MM.1S (cell line): ENCODE measurements at regions not wholly inside any gene's neighbourhood (a gene's known extent, or its start where the extent isn't known, plus 50 kb on each side); places are given as distances from the start of the nearest gene placed in this dataset.
"Not testable (repeated sequence)": the region's sequence is repeated elsewhere in the genome, so short reads cannot be mapped to it uniquely, and the experiment has no call there.

ENCODE experiments used
- DNase-seq: peaks from one replicate; pipeline ENCODE4 v3.0.0-alpha.2; 2015
- H2AFZ ChIP-seq: fragments of 300-600 bp; sonication (generic); 2 replicates; pipeline ENCODE4 v1.6.0; 2016; ENCODE audit warnings: antibody characterized with exemption, low read length
- H3F3A ChIP-seq: fragments of 300-600 bp; sonication (generic); 2 replicates; pipeline ENCODE4 v1.6.1; 2016; ENCODE audit warnings: mild to moderate bottlenecking, antibody characterized with exemption, low read length, moderate library complexity, mixed read lengths; ENCODE audit not compliant: insufficient read depth
- H3K27ac ChIP-seq: fragments of 300-600 bp; sonication (generic); 2 replicates; pipeline ENCODE4 v1.5.1; 2016; ENCODE audit warnings: mild to moderate bottlenecking, low read length
- H3K27me3 ChIP-seq: fragments of 300-600 bp; sonication (generic); replicated peaks from 2 replicates; pipeline ENCODE4 v1.6.0; 2016; ENCODE audit warnings: low read length; ENCODE audit not compliant: insufficient read depth
- H3K36me3 ChIP-seq: fragments of 300-600 bp; sonication (generic); replicated peaks from 2 replicates; pipeline ENCODE4 v1.6.1; 2016; ENCODE audit warnings: mild to moderate bottlenecking, low read length, mixed read lengths; ENCODE audit not compliant: insufficient read depth
- H3K4me1 ChIP-seq: fragments of 300-600 bp; sonication (generic); 2 replicates; pipeline ENCODE4 v1.6.1; 2016; ENCODE audit warnings: low read length, mixed read lengths
- H3K4me2 ChIP-seq: fragments of 300-600 bp; sonication (generic); 2 replicates; pipeline ENCODE4 v1.6.0; 2016; ENCODE audit warnings: low read depth, low read length
- H3K4me3 ChIP-seq: fragments of 300-600 bp; sonication (generic); 2 replicates; pipeline ENCODE4 v1.5.1; 2016; ENCODE audit warnings: low read length, mixed read lengths
- H3K79me2 ChIP-seq: fragments of 300-600 bp; sonication (generic); 2 replicates; pipeline ENCODE4 v1.6.1; 2016; ENCODE audit warnings: mixed run types, low read length, mixed read lengths
- H3K9ac ChIP-seq: fragments of 300-600 bp; sonication (generic); 2 replicates; pipeline ENCODE4 v1.6.1; 2016; ENCODE audit warnings: low read length, mixed read lengths
- H3K9me2 ChIP-seq: fragments of 300-600 bp; sonication (generic); replicated peaks from 2 replicates; pipeline ENCODE4 v1.6.1; 2016; ENCODE audit warnings: mild to moderate bottlenecking, low read length, mixed read lengths; ENCODE audit not compliant: insufficient read depth
- H3K9me3 ChIP-seq: fragments of 300-600 bp; sonication (generic); replicated peaks from 2 replicates; pipeline ENCODE4 v1.6.1; 2016; ENCODE audit warnings: mild to moderate bottlenecking, low read length, mixed read lengths; ENCODE audit not compliant: insufficient read depth
- H4K20me1 ChIP-seq: fragments of 300-600 bp; sonication (generic); 2 replicates; pipeline ENCODE4 v1.6.1; 2016; ENCODE audit warnings: mild to moderate bottlenecking, low read length, moderate library complexity, mixed read lengths; ENCODE audit not compliant: insufficient read depth
- EZH2 ChIP-seq: fragments of 300-600 bp; sonication (generic); optimal IDR thresholded peaks from 2 replicates; pipeline ENCODE3; 2017; ENCODE audit warnings: low read depth, mild to moderate bottlenecking, antibody characterized with exemption, low read length, mixed read lengths
- EZH2phosphoT487 ChIP-seq: fragments of 300-600 bp; sonication (generic); IDR thresholded peaks from 2 replicates; pipeline ENCODE4 v1.6.1; 2018; ENCODE audit warnings: antibody characterized with exemption, low read length
- TF ChIP-seq, protein P1 (sequence below): fragments of 300-600 bp; sonication (generic); IDR thresholded peaks from 2 replicates; pipeline ENCODE4 v1.5.1; 2016; ENCODE audit warnings: antibody characterized with exemption, low read length, mixed read lengths

DNA sequence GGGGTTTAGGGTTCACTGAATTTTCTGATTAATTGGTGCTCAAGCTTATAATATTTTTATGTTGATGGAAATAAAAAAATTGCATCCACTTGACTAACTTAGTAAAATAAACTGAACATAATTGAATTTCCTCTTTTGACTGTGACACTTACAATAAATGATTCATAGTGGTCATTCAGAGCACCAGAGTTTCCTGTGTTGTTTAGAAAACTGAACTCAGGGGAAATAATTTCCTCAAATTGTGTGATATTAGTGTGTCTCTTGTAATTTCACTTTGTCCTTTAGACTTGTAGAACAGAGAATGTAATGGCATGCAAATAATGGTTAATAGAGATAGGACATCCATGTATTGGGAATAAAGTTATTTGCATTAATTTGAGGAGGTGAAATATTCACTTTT, 319.7 kb upstream of the MAN1A1 start:
- H3K9me3 ChIP-seq = no peaks in the 10 kb centered on the region
- H3K4me3 ChIP-seq = no peak overlapping the region
- H3K9me2 ChIP-seq = no peaks in the 10 kb centered on the region
- H4K20me1 ChIP-seq = no peaks in the 10 kb centered on the region
- H3K9ac ChIP-seq = no peak overlapping the region
- no peak overlapping the region for H3K27ac ChIP-seq
- DNase-seq = no peak
- H3F3A ChIP-seq = no peaks in the 10 kb centered on the region
- no peaks in the 10 kb centered on the region for H3K36me3 ChIP-seq
- no peaks in the 10 kb centered on the region for H3K27me3 ChIP-seq
- no peaks in the 10 kb centered on the region for H3K79me2 ChIP-seq
- H2AFZ ChIP-seq = no peak overlapping the region
- H3K4me1 ChIP-seq = peaks cover 1% of the 10 kb centered on the region; the same call in 1 of the 2 replicates
- TF ChIP-seq, protein P1, sequence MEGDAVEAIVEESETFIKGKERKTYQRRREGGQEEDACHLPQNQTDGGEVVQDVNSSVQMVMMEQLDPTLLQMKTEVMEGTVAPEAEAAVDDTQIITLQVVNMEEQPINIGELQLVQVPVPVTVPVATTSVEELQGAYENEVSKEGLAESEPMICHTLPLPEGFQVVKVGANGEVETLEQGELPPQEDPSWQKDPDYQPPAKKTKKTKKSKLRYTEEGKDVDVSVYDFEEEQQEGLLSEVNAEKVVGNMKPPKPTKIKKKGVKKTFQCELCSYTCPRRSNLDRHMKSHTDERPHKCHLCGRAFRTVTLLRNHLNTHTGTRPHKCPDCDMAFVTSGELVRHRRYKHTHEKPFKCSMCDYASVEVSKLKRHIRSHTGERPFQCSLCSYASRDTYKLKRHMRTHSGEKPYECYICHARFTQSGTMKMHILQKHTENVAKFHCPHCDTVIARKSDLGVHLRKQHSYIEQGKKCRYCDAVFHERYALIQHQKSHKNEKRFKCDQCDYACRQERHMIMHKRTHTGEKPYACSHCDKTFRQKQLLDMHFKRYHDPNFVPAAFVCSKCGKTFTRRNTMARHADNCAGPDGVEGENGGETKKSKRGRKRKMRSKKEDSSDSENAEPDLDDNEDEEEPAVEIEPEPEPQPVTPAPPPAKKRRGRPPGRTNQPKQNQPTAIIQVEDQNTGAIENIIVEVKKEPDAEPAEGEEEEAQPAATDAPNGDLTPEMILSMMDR = no peak
- no peak for TF ChIP-seq EZH2
- no peak overlapping the region for H3K4me2 ChIP-seq

DNA sequence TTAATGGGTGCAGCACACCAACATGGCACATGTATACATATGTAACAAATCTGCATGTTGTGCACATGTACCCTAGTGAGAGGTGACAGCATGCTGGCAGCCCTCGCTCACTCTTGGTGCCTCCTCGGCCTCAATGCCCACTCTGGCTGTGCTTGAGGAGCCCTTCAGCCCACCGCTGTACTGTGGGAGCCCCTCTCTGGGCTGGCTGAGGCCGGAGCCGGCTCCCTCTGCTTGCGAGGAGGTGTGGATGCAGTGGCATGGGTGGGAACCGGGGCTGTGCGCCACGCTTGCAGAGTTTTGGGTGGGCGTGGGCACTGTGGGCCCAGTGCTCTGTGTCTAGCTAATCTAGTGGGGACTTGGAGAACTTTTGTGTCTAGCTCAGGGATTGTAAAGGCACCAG, 315.9 kb upstream of the MAN1A1 start:
- H4K20me1 ChIP-seq, H3F3A ChIP-seq, H3K27me3 ChIP-seq, H2AFZ ChIP-seq, H3K4me3 ChIP-seq, H3K9ac ChIP-seq, H3K9me3 ChIP-seq, H3K27ac ChIP-seq, H3K79me2 ChIP-seq, H3K36me3 ChIP-seq, DNase-seq, H3K4me2 ChIP-seq, H3K9me2 ChIP-seq, H3K4me1 ChIP-seq: not testable (repeated sequence)

DNA sequence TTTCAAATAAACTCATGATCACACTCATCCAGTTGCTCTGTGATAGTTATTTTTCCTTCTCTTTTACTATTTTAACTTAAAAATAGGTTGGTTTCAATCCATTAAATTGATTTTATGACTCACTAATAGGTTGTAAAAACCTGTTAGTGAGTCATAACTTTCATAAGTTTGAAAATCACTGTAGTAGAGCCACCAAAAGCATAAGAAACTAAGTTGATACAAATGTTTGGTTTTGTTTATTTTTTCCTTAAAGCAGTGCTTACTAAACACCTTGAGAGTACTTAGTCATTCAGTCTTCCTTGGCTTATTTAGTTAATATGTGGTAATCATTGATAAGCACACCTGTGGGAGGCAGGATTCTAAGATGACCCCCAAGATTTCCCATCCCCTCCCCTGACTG, 312.1 kb upstream of the MAN1A1 start:
- no peaks in the 10 kb centered on the region for H4K20me1 ChIP-seq
- H3K9me3 ChIP-seq = no peaks in the 10 kb centered on the region
- H3K9me2 ChIP-seq = no peaks in the 10 kb centered on the region
- DNase-seq = no peak
- H3K4me2 ChIP-seq = no peak overlapping the region
- H3K9ac ChIP-seq = no peak overlapping the region
- H3K36me3 ChIP-seq = no peaks in the 10 kb centered on the region
- peaks cover 5% of the 10 kb centered on the region; the same call in 1 of the 2 replicates for H3K4me1 ChIP-seq
- no peaks in the 10 kb centered on the region for H3K27me3 ChIP-seq
- H3K79me2 ChIP-seq = no peaks in the 10 kb centered on the region
- H3K4me3 ChIP-seq = no peak overlapping the region
- no peaks in the 10 kb centered on the region for H3F3A ChIP-seq
- H3K27ac ChIP-seq = no peak overlapping the region
- TF ChIP-seq, protein P1 = no peak
- TF ChIP-seq EZH2 (no peak), EZH2phosphoT487 (no peak)
- H2AFZ ChIP-seq = no peak overlapping the region

DNA sequence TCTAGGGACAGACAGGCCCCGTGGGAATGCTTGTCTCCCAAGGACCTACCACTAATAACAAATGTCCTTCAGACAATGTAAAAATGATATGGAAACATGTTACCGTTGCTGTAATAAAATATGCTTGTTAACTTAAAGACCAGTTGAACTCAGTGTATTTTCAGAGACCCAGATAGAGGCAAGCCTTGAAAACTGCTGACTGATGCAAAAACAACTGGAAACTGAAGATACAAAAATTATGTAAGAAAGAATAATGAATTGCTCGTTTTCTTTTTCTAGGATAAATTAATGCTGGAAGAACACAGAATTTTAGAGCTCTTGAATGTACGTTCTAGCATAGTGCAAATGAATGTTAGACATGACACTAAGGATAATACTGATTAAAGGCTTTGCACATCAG, 311.5 kb upstream of the MAN1A1 start:
- Histone ChIP-seq H3K4me3 (no peak overlapping the region), H3K4me2 (no peak overlapping the region), H3K9me3 (no peaks in the 10 kb centered on the region), H3K27me3 (no peaks in the 10 kb centered on the region), H3F3A (no peaks in the 10 kb centered on the region), H3K36me3 (no peaks in the 10 kb centered on the region), H4K20me1 (no peaks in the 10 kb centered on the region), H3K79me2 (no peaks in the 10 kb centered on the region), H3K4me1 (peaks cover 5% of the 10 kb centered on the region; the same call in 1 of the 2 replicates), H3K9me2 (no peaks in the 10 kb centered on the region), H3K9ac (no peak overlapping the region), H2AFZ (no peak overlapping the region), H3K27ac (no peak overlapping the region)
- DNase-seq = no peak
- TF ChIP-seq, protein P1 = no peak
- TF ChIP-seq EZH2phosphoT487 (no peak), EZH2 (no peak)
